ENCODE measurements at regions not wholly inside any gene's neighbourhood (a gene's known extent, or its start where the extent isn't known, plus 50 kb on each side); places are given as distances from the start of the nearest gene placed in this dataset.

GRCh38 chr12:94815958-94816357, 165.6 kb upstream of the TMCC3 start:
- DNase-seq (ENCODE audit: low read depth in 2 of 2): no peak

- DNase-seq (ENCODE audit: low read depth in 2 of 2): no peak
Observed at GRCh38 chr12:94815450-94815849, 165.1 kb upstream of the TMCC3 start.

- DNase-seq (ENCODE audit: low read depth in 2 of 2): no peak
Observed at GRCh38 chr12:94813314-94813713, 163.0 kb upstream of the TMCC3 start.

DNA sequence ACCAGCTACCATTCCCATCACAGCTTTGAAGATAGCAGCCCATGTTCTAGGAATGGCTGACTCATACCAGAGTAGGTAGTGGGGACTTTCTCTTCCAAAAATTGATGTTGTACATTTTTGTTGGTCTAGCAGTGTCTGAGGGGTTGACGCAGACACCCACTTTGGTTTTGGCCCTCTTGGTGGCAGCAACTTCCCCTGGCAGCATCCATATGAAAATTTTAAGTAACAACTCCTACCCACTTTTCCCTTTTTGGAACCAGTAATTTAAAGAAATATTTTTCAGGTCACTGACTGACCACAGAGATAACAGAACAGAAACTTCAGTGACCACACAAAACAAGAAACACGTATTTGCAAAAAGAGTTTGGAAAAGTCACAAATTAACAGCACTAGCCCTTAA, 162.0 kb upstream of the TMCC3 start:
- no peak for DNase-seq (ENCODE audit: low read depth in 2 of 2)

GRCh38 chr12:94811611-94812010, 161.3 kb upstream of the TMCC3 start:
- no peak for DNase-seq (ENCODE audit: low read depth in 2 of 2)

DNA sequence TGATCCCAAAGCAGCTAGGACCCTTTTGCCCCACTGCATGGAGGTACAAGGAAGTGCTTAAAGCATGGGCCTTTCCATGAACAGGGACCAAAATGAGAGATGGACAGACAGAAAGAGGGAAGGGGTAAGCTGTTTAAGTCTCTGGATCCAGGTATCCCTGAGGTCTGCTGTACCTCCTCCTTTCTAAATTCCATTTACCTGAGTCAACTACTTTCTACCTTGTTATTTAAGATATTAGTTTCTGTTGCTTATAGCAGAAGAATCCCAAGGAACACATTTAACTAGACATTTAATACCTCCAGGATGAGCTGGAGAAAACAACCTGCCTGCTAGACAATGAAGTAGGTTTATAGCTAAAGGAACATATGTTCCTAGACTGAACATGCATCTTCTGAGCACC, 157.6 kb upstream of the TMCC3 start:
- no peak for DNase-seq (ENCODE audit: low read depth in 2 of 2)

- no peak for DNase-seq (ENCODE audit: low read depth in 2 of 2)
Observed at GRCh38 chr12:94806617-94807016, 156.3 kb upstream of the TMCC3 start.

DNA sequence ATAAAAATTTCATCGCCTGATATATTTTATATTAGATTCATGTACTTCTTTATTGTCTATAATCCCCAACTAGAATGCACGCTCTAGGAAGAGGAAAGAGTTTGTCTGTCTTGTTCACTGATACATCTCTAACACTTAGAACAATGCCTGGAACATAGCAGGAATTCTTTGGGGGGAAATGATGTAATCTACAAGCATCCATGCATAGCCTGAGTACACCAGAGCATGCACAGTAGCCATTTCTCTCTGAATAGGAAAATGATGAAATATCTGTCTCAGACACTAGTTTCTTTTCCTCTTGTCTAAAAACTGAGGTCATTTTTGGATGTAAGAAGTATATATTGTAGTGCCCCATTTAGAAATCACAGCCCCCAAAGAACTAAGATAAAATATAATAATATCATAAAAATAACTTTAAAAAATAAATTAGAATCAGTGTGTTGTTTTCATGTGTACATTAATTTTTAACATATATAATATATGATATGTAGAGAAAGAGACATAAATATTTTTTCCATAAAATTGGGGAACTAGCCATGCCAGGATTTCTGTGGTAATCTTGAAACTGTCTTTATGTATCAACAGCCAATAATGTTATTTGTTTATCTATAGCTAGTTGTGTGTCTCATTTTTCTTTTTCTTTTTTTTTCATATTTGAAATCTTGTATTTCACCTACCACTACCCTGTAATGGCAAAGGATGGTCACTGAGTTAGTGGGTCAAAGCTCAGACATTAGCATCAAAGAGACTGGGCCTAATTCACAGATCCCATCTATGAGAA, 155.6 kb upstream of the TMCC3 start:
- DNase-seq (ENCODE audit: low read depth in 2 of 2): no peak

GRCh38 chr12:94803939-94804338, 153.6 kb upstream of the TMCC3 start:
- no peak for DNase-seq (ENCODE audit: low read depth in 2 of 2)

- DNase-seq (ENCODE audit: low read depth in 2 of 2): no peak
Observed at GRCh38 chr12:94802796-94803195, 152.4 kb upstream of the TMCC3 start.

- DNase-seq (ENCODE audit: low read depth in 2 of 2): no peak
Observed at GRCh38 chr12:94801745-94802144, 151.4 kb upstream of the TMCC3 start.

- no peak for DNase-seq (ENCODE audit: low read depth in 2 of 2)
Observed at GRCh38 chr12:94799136-94799535, 148.8 kb upstream of the TMCC3 start.

GRCh38 chr12:94798113-94798512, 147.8 kb upstream of the TMCC3 start:
- DNase-seq (ENCODE audit: low read depth in 2 of 2): no peak

DNA sequence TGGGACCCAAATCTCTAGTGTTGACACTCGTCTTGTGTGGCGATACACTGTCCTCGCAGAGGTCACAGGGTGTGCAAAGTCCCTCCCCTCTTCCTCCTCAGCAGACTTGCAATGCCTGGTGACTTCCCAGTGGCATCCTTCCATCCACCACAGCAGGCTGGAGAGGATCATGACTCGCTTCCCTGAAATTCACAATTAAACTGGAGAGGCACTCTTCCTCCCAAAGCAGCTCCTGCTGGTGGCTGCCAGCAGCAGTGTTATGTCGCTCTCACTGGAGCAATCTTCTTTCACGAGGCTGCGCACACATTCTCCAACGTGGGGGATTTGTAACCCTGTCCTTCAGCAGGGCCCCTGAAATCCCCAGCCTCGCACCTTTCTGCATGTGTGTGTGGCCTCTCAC, 145.2 kb upstream of the TMCC3 start:
- DNase-seq (ENCODE audit: low read depth in 2 of 2): no peak

GRCh38 chr12:94795044-94795443, 144.7 kb upstream of the TMCC3 start:
- DNase-seq (ENCODE audit: low read depth in 2 of 2): no peak

DNA sequence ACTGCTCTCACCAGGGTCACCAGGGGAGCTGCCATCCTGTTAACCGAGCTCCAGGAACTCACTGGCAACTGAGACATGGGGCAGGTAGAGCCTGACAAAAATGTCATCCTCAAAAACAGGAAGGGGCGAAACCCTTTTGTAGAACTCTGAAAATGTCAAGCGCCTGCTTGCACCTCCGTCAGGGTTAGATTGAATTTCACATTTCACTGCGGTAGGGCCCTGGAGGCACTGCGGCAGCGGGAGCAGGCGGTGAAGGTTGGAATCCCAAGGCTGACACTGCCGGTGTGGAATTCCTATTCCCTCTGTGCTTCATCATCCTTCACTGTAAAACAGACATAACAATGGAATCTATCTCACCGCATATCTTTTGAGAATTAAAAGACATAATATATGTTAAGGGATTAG, 142.8 kb upstream of the TMCC3 start:
- DNase-seq (ENCODE audit: low read depth in 2 of 2): no peak

- DNase-seq (ENCODE audit: low read depth in 2 of 2): no peak
Observed at GRCh38 chr12:94792693-94793092, 142.3 kb upstream of the TMCC3 start.

DNA sequence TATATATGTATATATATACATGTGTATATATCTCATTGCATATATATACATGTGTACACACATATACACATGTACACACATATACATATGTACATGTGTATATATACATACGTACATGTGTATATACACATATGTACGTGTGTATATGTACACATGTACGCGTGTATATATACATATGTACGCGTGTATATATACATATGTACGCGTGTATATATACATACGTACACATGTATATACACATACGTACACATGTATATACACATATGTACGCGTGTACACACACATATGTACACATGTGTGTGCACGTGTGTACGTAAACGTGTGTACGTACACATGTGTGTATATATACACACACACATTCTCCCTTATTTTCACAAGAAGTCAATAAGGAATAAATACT, 141.6 kb upstream of the TMCC3 start:
- no peak for DNase-seq (ENCODE audit: low read depth in 2 of 2)

- no peak for DNase-seq (ENCODE audit: low read depth in 2 of 2)
Observed at GRCh38 chr12:94790825-94791224, 140.5 kb upstream of the TMCC3 start.

DNA sequence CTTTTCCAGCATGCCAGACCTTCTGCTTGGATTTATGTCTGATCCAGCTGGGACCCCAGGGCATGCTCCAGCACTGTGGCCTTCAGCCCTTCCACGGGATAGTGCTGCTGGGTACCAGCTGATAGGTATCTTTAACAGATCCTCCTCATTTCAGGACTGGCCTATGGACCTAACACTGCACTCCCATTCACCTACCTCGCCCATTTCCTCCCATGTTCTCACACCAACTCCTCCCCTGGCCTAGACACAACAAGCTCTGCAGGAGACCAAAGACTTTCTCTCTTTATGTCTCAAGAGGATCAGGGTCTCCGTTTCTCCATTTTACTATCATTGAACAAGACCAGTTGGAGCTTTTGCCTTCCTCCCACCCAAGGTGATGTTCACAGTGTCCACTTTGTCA, 140.0 kb upstream of the TMCC3 start:
- DNase-seq (ENCODE audit: low read depth in 2 of 2): no peak

- DNase-seq (ENCODE audit: low read depth in 2 of 2): no peak
Observed at GRCh38 chr12:94789510-94790225, 139.3 kb upstream of the TMCC3 start.

- DNase-seq (ENCODE audit: low read depth in 2 of 2): no peak
Observed at GRCh38 chr12:94788298-94788697, 137.9 kb upstream of the TMCC3 start.

- DNase-seq (ENCODE audit: low read depth in 2 of 2): no peak
Observed at GRCh38 chr12:94786906-94787305, 136.5 kb upstream of the TMCC3 start.

Measured in stimulated activated CD4-positive, alpha-beta T cell treated with anti-CD3 and anti-CD28 coated beads, Interleukin-1b, Interleukin-23, amount 100 ng/mL, for 4 hours (primary cell).